RCC 7860 (cell line): ENCODE measurements at regions not wholly inside any gene's neighbourhood (a gene's known extent, or its start where the extent isn't known, plus 50 kb on each side); places are given as distances from the start of the nearest gene placed in this dataset.
"Not testable (repeated sequence)": the region's sequence is repeated elsewhere in the genome, so short reads cannot be mapped to it uniquely, and the experiment has no call there.

Experiments
- DNase-seq: peaks from one replicate; pipeline ENCODE4 v3.0.0-alpha.2; 2015; ENCODE audit warnings: low spot score
- FAIRE-seq: peaks from 2 replicates; lab custom pipeline; 2012; peaks lifted over from hg19 to GRCh38; lab: Jason Lieb, UNC

- FAIRE-seq, DNase-seq: not testable (repeated sequence)
Observed at GRCh38 chr10:38450372-38451057, 356.4 kb downstream of the ZNF37A start.

GRCh38 chr10:38451306-38451967 lies 357.3 kb downstream of the ZNF37A start:
- not testable (repeated sequence) for DNase-seq, FAIRE-seq
